Amniotic stem cell (primary cell): ENCODE measurements at regions not wholly inside any gene's neighbourhood (a gene's known extent, or its start where the extent isn't known, plus 50 kb on each side); places are given as distances from the start of the nearest gene placed in this dataset.

Experiments used
- DNase-seq: peaks from one replicate; lab custom pipeline; 2025; lab: John Stamatoyannopoulos, UW

- DNase-seq = no peak
These were observed 155.9 kb upstream of the RASGEF1B start for GRCh38 chr4:81627590-81627989.

- no peak for DNase-seq
These were observed 155.1 kb upstream of the RASGEF1B start for GRCh38 chr4:81626851-81627250.

- DNase-seq = no peak
These were observed 154.0 kb upstream of the RASGEF1B start for GRCh38 chr4:81625422-81626417.

- DNase-seq = no peak
These were observed 151.7 kb upstream of the RASGEF1B start for GRCh38 chr4:81623434-81623833.

GRCh38 chr4:81622474-81623184, 150.9 kb upstream of the RASGEF1B start:
- no peak for DNase-seq

- DNase-seq = no peak
These were observed 150.3 kb upstream of the RASGEF1B start for GRCh38 chr4:81622028-81622427.

- DNase-seq = no peak
These were observed 149.8 kb upstream of the RASGEF1B start for GRCh38 chr4:81621490-81621889.

GRCh38 chr4:81620442-81620841, 148.7 kb upstream of the RASGEF1B start:
- DNase-seq = no peak

- no peak for DNase-seq
These were observed 145.8 kb upstream of the RASGEF1B start for GRCh38 chr4:81617545-81617944.

- DNase-seq = no peak
These were observed 139.5 kb upstream of the RASGEF1B start for GRCh38 chr4:81611221-81611620.

- no peak for DNase-seq
These were observed 138.1 kb upstream of the RASGEF1B start for GRCh38 chr4:81609844-81610243.

GRCh38 chr4:81607950-81608349, 136.2 kb upstream of the RASGEF1B start:
- no peak for DNase-seq

- DNase-seq = no peak
These were observed 135.2 kb upstream of the RASGEF1B start for GRCh38 chr4:81606801-81607501.

GRCh38 chr4:81606166-81606565, 134.5 kb upstream of the RASGEF1B start:
- no peak for DNase-seq

- no peak for DNase-seq
These were observed 133.6 kb upstream of the RASGEF1B start for GRCh38 chr4:81605271-81605670.

- DNase-seq = no peak
These were observed 133.0 kb upstream of the RASGEF1B start for GRCh38 chr4:81604683-81605218.

GRCh38 chr4:81602854-81603253, 131.1 kb upstream of the RASGEF1B start:
- no peak for DNase-seq

GRCh38 chr4:81601358-81601694, 129.6 kb upstream of the RASGEF1B start:
- no peak for DNase-seq

- no peak for DNase-seq
These were observed 129.0 kb upstream of the RASGEF1B start for GRCh38 chr4:81600520-81601357.

- DNase-seq = no peak
These were observed 128.2 kb upstream of the RASGEF1B start for GRCh38 chr4:81599742-81600380.
